ENCODE measurements at regions not wholly inside any gene's neighbourhood (a gene's known extent, or its start where the extent isn't known, plus 50 kb on each side); places are given as distances from the start of the nearest gene placed in this dataset.

DNA sequence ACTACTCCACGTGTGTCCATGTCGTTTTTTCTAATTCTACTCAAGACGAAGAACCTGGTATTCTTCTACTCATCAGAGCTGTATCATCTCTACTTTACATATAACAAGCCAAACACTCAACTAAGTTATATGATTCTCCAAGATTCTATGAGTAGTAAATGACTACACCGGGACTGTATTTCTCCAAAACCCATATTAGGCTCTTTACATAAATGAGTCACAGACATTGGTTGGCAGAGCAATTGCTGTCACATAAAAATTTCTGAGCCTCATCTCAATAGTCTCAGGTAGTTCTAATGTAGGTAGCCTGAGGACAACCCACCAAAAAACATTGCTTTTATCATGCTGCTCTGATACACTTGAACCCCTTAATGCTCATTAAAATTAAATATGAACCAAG lies 1092.3 kb upstream of the NXPH2 start:
- TF ChIP-seq GATA2 (IDR thresholded peaks at IDR 0.05; ENCODE audit: low read depth, low read length) (no peak), GATA3 (IDR thresholded peaks at IDR 0.05; ENCODE audit: low read depth, low read length) (no peak)
